H1 (cell line): ENCODE measurements at regions not wholly inside any gene's neighbourhood (a gene's known extent, or its start where the extent isn't known, plus 50 kb on each side); places are given as distances from the start of the nearest gene placed in this dataset.

Source experiments
- CTCF ChIA-PET: fragments of 300-600 bp; sonication (Branson Sonifier 250); formaldehyde crosslinking; loops from one replicate; lab custom pipeline; 2021; ENCODE audit not compliant: partially characterized antibody; lab: Charles Lee
- POLR2A ChIA-PET: fragments of 300-600 bp; sonication (Branson Sonifier 250); formaldehyde crosslinking; loops from one replicate; lab custom pipeline; 2021; ENCODE audit warnings: inconsistent platforms; ENCODE audit not compliant: partially characterized antibody; lab: Charles Lee
- DNase-seq, 2 experiments: peaks; one replicate each; pipeline versions ENCODE4 v3.0.0 to v3.0.0-alpha.2; 2010 to 2022; ENCODE audit warnings: low spot score in 2 of 2, low read depth in 1 of 2, mixed read lengths in 1 of 2
- FAIRE-seq: peaks from 2 replicates; lab custom pipeline; 2011; peaks lifted over from hg19 to GRCh38; lab: Jason Lieb, UNC
- H2AFZ ChIP-seq: 2 replicates; pipeline ENCODE4 v1.8.1; 2012; ENCODE audit warnings: low read length, inconsistent platforms
- H2AK5ac ChIP-seq: 2 replicates; pipeline ENCODE4 v1.6.1; 2013; ENCODE audit warnings: low read depth, low read length
- H2BK120ac ChIP-seq: replicated peaks from 2 replicates; pipeline ENCODE3; 2013; ENCODE audit warnings: low read depth, low read length, inconsistent platforms
- H2BK12ac ChIP-seq: 2 replicates; pipeline ENCODE4 v1.6.1; 2013; ENCODE audit warnings: low read depth, low read length
- H2BK15ac ChIP-seq: 2 replicates; pipeline ENCODE4 v1.6.1; 2013; ENCODE audit warnings: low read length
- H2BK20ac ChIP-seq: 2 replicates; pipeline ENCODE4 v1.6.1; 2013; ENCODE audit warnings: low read length
- H2BK5ac ChIP-seq: 2 replicates; pipeline ENCODE4 v1.6.1; 2013; ENCODE audit warnings: low read depth, low read length
- H3K14ac ChIP-seq: 2 replicates; pipeline ENCODE4 v1.6.1; 2013; ENCODE audit warnings: inconsistent platforms; ENCODE audit not compliant: insufficient read length
- H3K18ac ChIP-seq: 2 replicates; pipeline ENCODE4 v1.6.1; 2013; ENCODE audit warnings: low read length; ENCODE audit errors: extremely low read depth
- H3K23ac ChIP-seq: 2 replicates; pipeline ENCODE4 v1.6.1; 2013; ENCODE audit warnings: inconsistent platforms; ENCODE audit not compliant: insufficient read length
- H3K23me2 ChIP-seq: 2 replicates; pipeline ENCODE4 v1.6.1; 2013; ENCODE audit warnings: low read depth, low read length
- H3K27ac ChIP-seq: 2 replicates; pipeline ENCODE4 v1.6.1; 2011; ENCODE audit warnings: low read depth, low read length, inconsistent platforms
- H3K27me3 ChIP-seq, 4 experiments: replicated peaks in 1 of 4; 1 replicate in 1 of 4; 2 replicates in 3 of 4; pipeline versions ENCODE4 v1.6.1 to v1.8.1; 2011 to 2013; ENCODE audit warnings: low read length in 3 of 4, mild to moderate bottlenecking in 3 of 4, inconsistent platforms in 2 of 4, mixed read lengths in 2 of 4, moderate library complexity in 1 of 4; ENCODE audit not compliant: control insufficient read depth in 3 of 4, insufficient read depth in 3 of 4; ENCODE audit errors: extremely low read depth in 1 of 4
- H3K36me3 ChIP-seq, 4 experiments: 2 replicates each; pipeline versions ENCODE4 v1.6.1 to v1.8.1; 2011 to 2013; ENCODE audit warnings: mild to moderate bottlenecking in 4 of 4, low read length in 3 of 4, moderate library complexity in 2 of 4, control low read depth in 1 of 4, inconsistent platforms in 1 of 4; ENCODE audit not compliant: insufficient read depth in 4 of 4, control insufficient read depth in 2 of 4
- H3K4ac ChIP-seq: replicated peaks from 2 replicates; pipeline ENCODE3; 2013; ENCODE audit warnings: low read length, low read depth, mixed read lengths, inconsistent platforms; ENCODE audit not compliant: insufficient read length
- H3K4me1 ChIP-seq, 4 experiments: replicated peaks in 1 of 4; 1 replicate in 1 of 4; 2 replicates in 3 of 4; pipeline versions ENCODE4 v1.6.1 to v1.8.1; 2011 to 2013; ENCODE audit warnings: low read length in 3 of 4, inconsistent platforms in 2 of 4, mixed read lengths in 1 of 4; ENCODE audit not compliant: insufficient read depth in 4 of 4, control insufficient read depth in 3 of 4
- H3K4me2 ChIP-seq, 2 experiments: 2 replicates each; pipeline versions ENCODE4 v1.6.1 to v1.8.1; 2011 to 2013; ENCODE audit warnings: low read depth in 2 of 2, low read length in 2 of 2, control low read depth in 1 of 2, inconsistent platforms in 1 of 2, mild to moderate bottlenecking in 1 of 2; ENCODE audit not compliant: insufficient read depth in 1 of 2
- H3K4me3 ChIP-seq, 4 experiments: fragments of 200-600, 300-600 bp in 1 of 4; sonication (generic), shearing (Covaris generic), sonication (Bioruptor Twin) in 1 of 4; 2 replicates each; pipeline versions ENCODE4 v1.5.1 to v1.8.1; 2011 to 2016; ENCODE audit warnings: low read length in 4 of 4, low read depth in 3 of 4, control low read depth in 2 of 4, inconsistent platforms in 2 of 4, mild to moderate bottlenecking in 2 of 4, mixed read lengths in 1 of 4, moderate library complexity in 1 of 4; ENCODE audit not compliant: insufficient read depth in 2 of 4; ENCODE audit errors: extremely low read depth in 1 of 4
- H3K56ac ChIP-seq: replicated peaks from 2 replicates; pipeline ENCODE3; 2013; ENCODE audit warnings: low read depth, mild to moderate bottlenecking, mixed read lengths, low read length, inconsistent platforms; ENCODE audit not compliant: insufficient read length
- H3K79me1 ChIP-seq: 2 replicates; pipeline ENCODE4 v1.6.1; 2013; ENCODE audit warnings: low read depth, low read length, control low read depth
- H3K79me2 ChIP-seq, 2 experiments: 2 replicates each; pipeline versions ENCODE4 v1.6.1 to v1.8.1; 2012 to 2013; ENCODE audit warnings: low read length in 2 of 2, mild to moderate bottlenecking in 2 of 2, inconsistent platforms in 1 of 2; ENCODE audit not compliant: insufficient read depth in 2 of 2, control insufficient read depth in 1 of 2
- H3K9ac ChIP-seq, 4 experiments: replicated peaks in 1 of 4; 1 replicate in 1 of 4; 2 replicates in 3 of 4; pipeline versions ENCODE4 v1.6.1 to v1.8.1; 2011 to 2013; ENCODE audit warnings: low read depth in 3 of 4, low read length in 3 of 4, control low read depth in 2 of 4, mild to moderate bottlenecking in 2 of 4, moderate library complexity in 2 of 4, inconsistent platforms in 1 of 4; ENCODE audit errors: extremely low read depth in 1 of 4
- H3K9me3 ChIP-seq, 2 experiments: 2 replicates each; pipeline versions ENCODE4 v1.6.1 to v1.8.1; 2012 to 2013; ENCODE audit warnings: mild to moderate bottlenecking in 2 of 2, moderate library complexity in 2 of 2, control low read depth in 1 of 2, inconsistent platforms in 1 of 2, low read depth in 1 of 2, low read length in 1 of 2, mixed read lengths in 1 of 2; ENCODE audit not compliant: insufficient read depth in 2 of 2
- H4K20me1 ChIP-seq, 2 experiments: replicated peaks in 1 of 2; 2 replicates each; pipeline versions ENCODE3 to v1.8.1; 2011 to 2013; ENCODE audit warnings: inconsistent platforms in 2 of 2, low read length in 2 of 2, mild to moderate bottlenecking in 1 of 2; ENCODE audit not compliant: insufficient read depth in 2 of 2, control insufficient read depth in 1 of 2
- H4K5ac ChIP-seq: 2 replicates; pipeline ENCODE4 v1.6.1; 2013; ENCODE audit warnings: low read length, low read depth, mixed read lengths, inconsistent platforms; ENCODE audit not compliant: insufficient read length
- H4K8ac ChIP-seq: 2 replicates; pipeline ENCODE4 v1.8.0; 2013; ENCODE audit warnings: mild to moderate bottlenecking, moderate library complexity, low read length, inconsistent platforms; ENCODE audit not compliant: insufficient read depth; ENCODE audit errors: extremely low read depth
- H4K91ac ChIP-seq: replicated peaks from 2 replicates; pipeline ENCODE3; 2013; ENCODE audit warnings: low read length, mixed read lengths, inconsistent platforms; ENCODE audit not compliant: insufficient read length
- EGR1 ChIP-seq: IDR thresholded peaks from 2 replicates; pipeline ENCODE4 v1.6.1; 2011; ENCODE audit warnings: low read depth, low read length, borderline replicate concordance
- PHF8 ChIP-seq: fragments of 200-600 bp; sonication (generic); conservative IDR thresholded peaks from 2 replicates; pipeline ENCODE4 v1.7.1; 2012; ENCODE audit warnings: low read depth, mild to moderate bottlenecking, inconsistent platforms, low read length, moderate library complexity
- SAP30 ChIP-seq: fragments of 300-600 bp; sonication (generic); IDR thresholded peaks from 2 replicates; pipeline ENCODE4 v1.7.1; 2012; ENCODE audit warnings: low read length, moderate library complexity, mild to moderate bottlenecking, inconsistent platforms; ENCODE audit not compliant: insufficient read depth, insufficient replicate concordance
- WGBS, 2 experiments: shearing (Covaris generic) in 1 of 2; methylation state at CpG; one replicate each; pipeline versions ENCODE4 v1.1.6 to v1.1.7; 2013 to 2015; ENCODE audit warnings: low lambda C conversion rate in 2 of 2, mixed read lengths in 2 of 2, inconsistent platforms in 1 of 2, low coverage in 1 of 2, missing lambda C conversion rate in 1 of 2; ENCODE audit not compliant: insufficient replicate concordance in 2 of 2, insufficient coverage in 1 of 2, insufficient read length in 1 of 2; ENCODE audit errors: extremely low coverage in 1 of 2, missing lambda C conversion rate in 1 of 2; 5-methylcytosine and 5-hydroxymethylcytosine counted together

GRCh38 chr11:110910384-110910783 is 198.1 kb upstream of the ARHGAP20 start:
- Histone ChIP-seq H2BK5ac (no peak overlapping the region), H3K79me2 (no peaks in the 10 kb centered on the region), H3K4ac (no peak overlapping the region), H2BK120ac (no peak overlapping the region), H3K18ac (no peak overlapping the region), H4K91ac (no peak overlapping the region), H3K23ac (no peak overlapping the region), H4K20me1 (no peaks in the 10 kb centered on the region), H3K9ac (no peak overlapping the region), H3K14ac (no peak overlapping the region), H3K4me2 (no peak overlapping the region), H3K23me2 (no peaks in the 10 kb centered on the region), H2BK12ac (no peak overlapping the region), H3K4me3 (no peak overlapping the region), H3K36me3 (no peaks in the 10 kb centered on the region), H3K56ac (no peak overlapping the region), H3K79me1 (no peaks in the 10 kb centered on the region), H3K4me1 (no peaks in the 10 kb centered on the region), H2AK5ac (no peak overlapping the region), H3K27ac (no peak overlapping the region), H2BK15ac (no peak overlapping the region), H4K8ac (no peak overlapping the region), H4K5ac (no peak overlapping the region), H3K27me3 (no peaks in the 10 kb centered on the region), H2AFZ (no peak overlapping the region), H2BK20ac (no peak overlapping the region), H3K9me3 (no peaks in the 10 kb centered on the region)
- FAIRE-seq: no peak
- ChIA-PET POLR2A (no interaction called here), CTCF (interaction anchor here (0.7 kb wide), 1 partner anchor 103 kb away, joined by 4 read pairs; no protein-coding TSS in a partner anchor)
- DNase-seq: no peak
- WGBS, 2 experiments: 84% methylated on average over 2 of the region's 2 CpGs; no CpG with 5 or more reads in 1 of the 2 experiments
- TF ChIP-seq PHF8: no peak
- no peak for TF ChIP-seq EGR1
- no peak for TF ChIP-seq SAP30
